ENCODE measurements at regions not wholly inside any gene's neighbourhood (a gene's known extent, or its start where the extent isn't known, plus 50 kb on each side); places are given as distances from the start of the nearest gene placed in this dataset.

GRCh38 chr5:107781451-107781850 is 110.7 kb upstream of the EFNA5 start:
- no peaks in the 10 kb centered on the region for H3K9me3 ChIP-seq (ENCODE audit: insufficient read depth, low read depth)
- H2AFZ ChIP-seq: no peak overlapping the region
- intact Hi-C loops (cut with micrococcal nuclease; ENCODE audit: unreplicated experiment): no loop called here
- no peaks in the 10 kb centered on the region for H3K27me3 ChIP-seq (ENCODE audit: insufficient read depth, low read depth)
- POLR2A ChIA-PET (ENCODE audit: unreplicated experiment): no interaction called here
- H3K79me2 ChIP-seq (ENCODE audit: low read depth): no peaks in the 10 kb centered on the region
- no peaks in the 10 kb centered on the region for H3K9me2 ChIP-seq (ENCODE audit: insufficient read depth)
- no peaks in the 10 kb centered on the region for H3F3A ChIP-seq (ENCODE audit: insufficient read depth, low read depth)
- no peaks in the 10 kb centered on the region for H4K20me1 ChIP-seq (ENCODE audit: insufficient read depth)
- no peak for DNase-seq
- no peak overlapping the region for H3K27ac ChIP-seq
- H3K4me3 ChIP-seq: no peak overlapping the region
- no peaks in the 10 kb centered on the region for H3K4me1 ChIP-seq (replicated peaks; ENCODE audit: insufficient read depth)
- CTCF ChIA-PET: no interaction called here
- no peak for TF ChIP-seq EZH2 (IDR thresholded peaks at IDR 0.05; ENCODE audit: low read depth)
- TF ChIP-seq, protein P1, sequence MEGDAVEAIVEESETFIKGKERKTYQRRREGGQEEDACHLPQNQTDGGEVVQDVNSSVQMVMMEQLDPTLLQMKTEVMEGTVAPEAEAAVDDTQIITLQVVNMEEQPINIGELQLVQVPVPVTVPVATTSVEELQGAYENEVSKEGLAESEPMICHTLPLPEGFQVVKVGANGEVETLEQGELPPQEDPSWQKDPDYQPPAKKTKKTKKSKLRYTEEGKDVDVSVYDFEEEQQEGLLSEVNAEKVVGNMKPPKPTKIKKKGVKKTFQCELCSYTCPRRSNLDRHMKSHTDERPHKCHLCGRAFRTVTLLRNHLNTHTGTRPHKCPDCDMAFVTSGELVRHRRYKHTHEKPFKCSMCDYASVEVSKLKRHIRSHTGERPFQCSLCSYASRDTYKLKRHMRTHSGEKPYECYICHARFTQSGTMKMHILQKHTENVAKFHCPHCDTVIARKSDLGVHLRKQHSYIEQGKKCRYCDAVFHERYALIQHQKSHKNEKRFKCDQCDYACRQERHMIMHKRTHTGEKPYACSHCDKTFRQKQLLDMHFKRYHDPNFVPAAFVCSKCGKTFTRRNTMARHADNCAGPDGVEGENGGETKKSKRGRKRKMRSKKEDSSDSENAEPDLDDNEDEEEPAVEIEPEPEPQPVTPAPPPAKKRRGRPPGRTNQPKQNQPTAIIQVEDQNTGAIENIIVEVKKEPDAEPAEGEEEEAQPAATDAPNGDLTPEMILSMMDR (conservative IDR thresholded peaks at IDR 0.05): no peak
- BruUV-seq (replicated peaks): no TSS peak
- no peak overlapping the region for H3K4me2 ChIP-seq
- H3K36me3 ChIP-seq (ENCODE audit: low read depth): no peaks in the 10 kb centered on the region

- H3K4me2 ChIP-seq: no peak overlapping the region
- no peaks in the 10 kb centered on the region for H3F3A ChIP-seq (ENCODE audit: insufficient read depth, low read depth)
- H3K4me3 ChIP-seq: no peak overlapping the region
- DNase-seq: no peak
- H2AFZ ChIP-seq: no peak overlapping the region
- no peaks in the 10 kb centered on the region for H3K4me1 ChIP-seq (replicated peaks; ENCODE audit: insufficient read depth)
- H3K79me2 ChIP-seq (ENCODE audit: low read depth): no peaks in the 10 kb centered on the region
- TF ChIP-seq, protein P1 (conservative IDR thresholded peaks at IDR 0.05): no peak
- TF ChIP-seq EZH2 (IDR thresholded peaks at IDR 0.05; ENCODE audit: low read depth): no peak
- H3K27ac ChIP-seq: no peak overlapping the region
- H3K36me3 ChIP-seq (ENCODE audit: low read depth): no peaks in the 10 kb centered on the region
- CTCF ChIA-PET: no interaction called here
- no TSS peak for BruUV-seq (replicated peaks)
- no peaks in the 10 kb centered on the region for H3K9me2 ChIP-seq (ENCODE audit: insufficient read depth)
- POLR2A ChIA-PET (ENCODE audit: unreplicated experiment): no interaction called here
- intact Hi-C loops (cut with micrococcal nuclease; ENCODE audit: unreplicated experiment): no loop called here
- no peaks in the 10 kb centered on the region for H4K20me1 ChIP-seq (ENCODE audit: insufficient read depth)
- H3K27me3 ChIP-seq (ENCODE audit: insufficient read depth, low read depth): no peaks in the 10 kb centered on the region
- H3K9me3 ChIP-seq (ENCODE audit: insufficient read depth, low read depth): no peaks in the 10 kb centered on the region
Measured at GRCh38 chr5:107779437-107779836, 108.7 kb upstream of the EFNA5 start.

DNA sequence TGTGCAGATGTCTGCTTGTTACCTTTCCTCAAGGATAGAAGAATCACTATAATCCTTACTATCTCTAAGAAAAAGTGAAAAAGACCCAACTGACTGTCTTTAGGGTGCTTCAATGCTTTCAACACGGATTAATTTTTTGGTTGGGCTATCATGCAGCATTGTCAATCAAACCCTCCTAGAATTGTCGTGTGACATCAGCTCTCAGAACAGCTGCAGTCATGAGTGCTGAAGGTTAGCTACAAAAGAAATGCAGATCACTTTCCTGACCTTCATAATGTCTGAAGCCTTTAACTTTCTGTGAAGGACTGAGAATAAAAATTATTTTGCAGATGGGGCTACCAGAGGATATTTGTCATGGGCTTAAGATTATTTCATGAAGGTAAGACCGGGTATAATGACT is 107.9 kb upstream of the EFNA5 start:
- no TSS peak for BruUV-seq (replicated peaks)
- TF ChIP-seq, protein P1 (conservative IDR thresholded peaks at IDR 0.05): no peak
- no peak for TF ChIP-seq EZH2 (IDR thresholded peaks at IDR 0.05; ENCODE audit: low read depth)
- Histone ChIP-seq H3K36me3 (ENCODE audit: low read depth) (no peaks in the 10 kb centered on the region), H3K4me3 (no peak overlapping the region), H4K20me1 (ENCODE audit: insufficient read depth) (no peaks in the 10 kb centered on the region), H2AFZ (no peak overlapping the region), H3K9me3 (ENCODE audit: insufficient read depth, low read depth) (no peaks in the 10 kb centered on the region), H3K79me2 (ENCODE audit: low read depth) (no peaks in the 10 kb centered on the region), H3K4me2 (no peak overlapping the region), H3K27me3 (ENCODE audit: insufficient read depth, low read depth) (no peaks in the 10 kb centered on the region), H3K27ac (no peak overlapping the region), H3K9me2 (ENCODE audit: insufficient read depth) (no peaks in the 10 kb centered on the region), H3K4me1 (replicated peaks; ENCODE audit: insufficient read depth) (no peaks in the 10 kb centered on the region), H3F3A (ENCODE audit: insufficient read depth, low read depth) (no peaks in the 10 kb centered on the region)
- intact Hi-C loops (cut with micrococcal nuclease; ENCODE audit: unreplicated experiment): no loop called here
- DNase-seq: no peak
- ChIA-PET POLR2A (ENCODE audit: unreplicated experiment) (no interaction called here), CTCF (no interaction called here)

Measured in PC-9 (cell line).